ENCODE measurements at regions not wholly inside any gene's neighbourhood (a gene's known extent, or its start where the extent isn't known, plus 50 kb on each side); places are given as distances from the start of the nearest gene placed in this dataset.

DNA sequence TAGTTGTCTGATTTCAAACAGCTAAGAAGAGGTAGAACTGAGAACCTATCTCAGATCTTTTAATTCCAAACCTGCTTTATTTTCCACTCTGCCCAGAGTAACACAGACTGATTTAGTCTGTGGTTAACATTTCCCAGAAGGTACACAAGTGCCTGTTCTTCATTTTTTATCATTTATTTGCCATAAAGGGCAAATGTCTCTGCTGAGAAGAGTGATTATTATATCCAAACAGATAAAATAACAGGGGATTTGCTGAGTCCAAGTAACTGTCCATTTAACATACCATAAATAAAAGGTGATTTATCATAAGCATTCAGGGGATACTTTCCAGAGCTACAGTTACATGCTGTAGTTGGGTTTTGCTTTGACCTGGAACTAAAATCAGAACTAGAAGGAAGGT is 617.7 kb downstream of the MBD2 start:
- Histone ChIP-seq H3K9me3 (no peaks in the 10 kb centered on the region), H3K36me3 (no peaks in the 10 kb centered on the region), H3K27ac (no peak overlapping the region), H3K4me3 (no peak overlapping the region), H3K27me3 (no peaks in the 10 kb centered on the region), H3K4me1 (no peaks in the 10 kb centered on the region)
- TF ChIP-seq EP300 (IDR thresholded peaks at IDR 0.05) (no peak), POLR2AphosphoS5 (IDR thresholded peaks at IDR 0.05) (no peak), POLR2A (IDR thresholded peaks at IDR 0.05) (no peak)
- TF ChIP-seq, protein P1, sequence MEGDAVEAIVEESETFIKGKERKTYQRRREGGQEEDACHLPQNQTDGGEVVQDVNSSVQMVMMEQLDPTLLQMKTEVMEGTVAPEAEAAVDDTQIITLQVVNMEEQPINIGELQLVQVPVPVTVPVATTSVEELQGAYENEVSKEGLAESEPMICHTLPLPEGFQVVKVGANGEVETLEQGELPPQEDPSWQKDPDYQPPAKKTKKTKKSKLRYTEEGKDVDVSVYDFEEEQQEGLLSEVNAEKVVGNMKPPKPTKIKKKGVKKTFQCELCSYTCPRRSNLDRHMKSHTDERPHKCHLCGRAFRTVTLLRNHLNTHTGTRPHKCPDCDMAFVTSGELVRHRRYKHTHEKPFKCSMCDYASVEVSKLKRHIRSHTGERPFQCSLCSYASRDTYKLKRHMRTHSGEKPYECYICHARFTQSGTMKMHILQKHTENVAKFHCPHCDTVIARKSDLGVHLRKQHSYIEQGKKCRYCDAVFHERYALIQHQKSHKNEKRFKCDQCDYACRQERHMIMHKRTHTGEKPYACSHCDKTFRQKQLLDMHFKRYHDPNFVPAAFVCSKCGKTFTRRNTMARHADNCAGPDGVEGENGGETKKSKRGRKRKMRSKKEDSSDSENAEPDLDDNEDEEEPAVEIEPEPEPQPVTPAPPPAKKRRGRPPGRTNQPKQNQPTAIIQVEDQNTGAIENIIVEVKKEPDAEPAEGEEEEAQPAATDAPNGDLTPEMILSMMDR (IDR thresholded peaks at IDR 0.05), result no peak
- DNase-seq (ENCODE audit: low spot score in 2 of 2), result no peak

DNA sequence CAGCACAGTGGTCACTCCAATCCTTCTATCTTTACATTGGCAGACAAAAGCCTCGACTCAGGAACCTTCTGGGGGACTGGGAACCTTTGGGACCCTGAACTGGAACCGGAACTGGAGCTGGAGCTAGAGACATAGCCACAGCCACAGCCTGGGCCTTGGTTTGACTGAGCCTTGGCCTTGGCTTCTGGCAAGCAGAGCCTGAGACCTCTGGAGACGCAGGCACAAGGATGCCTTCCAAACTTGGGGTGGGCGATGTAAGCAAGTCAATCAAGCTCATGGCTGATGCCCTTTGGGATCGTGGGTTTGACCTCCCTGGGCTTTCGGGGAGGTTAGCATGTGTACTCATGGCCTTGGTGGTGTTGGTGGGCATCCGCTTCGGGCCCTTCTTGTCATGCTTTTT is 619.3 kb downstream of the MBD2 start:
- no peak for DNase-seq (ENCODE audit: low spot score in 2 of 2)
- TF ChIP-seq, protein P1 (IDR thresholded peaks at IDR 0.05), result no peak
- no peak for TF ChIP-seq POLR2A (IDR thresholded peaks at IDR 0.05)
- TF ChIP-seq EP300 (IDR thresholded peaks at IDR 0.05), result no peak
- WGBS, result 89% methylated on average over 8 of the region's 8 CpGs
- Histone ChIP-seq H3K36me3 (no peaks in the 10 kb centered on the region), H3K4me3 (no peak overlapping the region), H3K9me3 (no peaks in the 10 kb centered on the region), H3K4me1 (no peaks in the 10 kb centered on the region), H3K27ac (no peak overlapping the region), H3K27me3 (no peaks in the 10 kb centered on the region)

DNA sequence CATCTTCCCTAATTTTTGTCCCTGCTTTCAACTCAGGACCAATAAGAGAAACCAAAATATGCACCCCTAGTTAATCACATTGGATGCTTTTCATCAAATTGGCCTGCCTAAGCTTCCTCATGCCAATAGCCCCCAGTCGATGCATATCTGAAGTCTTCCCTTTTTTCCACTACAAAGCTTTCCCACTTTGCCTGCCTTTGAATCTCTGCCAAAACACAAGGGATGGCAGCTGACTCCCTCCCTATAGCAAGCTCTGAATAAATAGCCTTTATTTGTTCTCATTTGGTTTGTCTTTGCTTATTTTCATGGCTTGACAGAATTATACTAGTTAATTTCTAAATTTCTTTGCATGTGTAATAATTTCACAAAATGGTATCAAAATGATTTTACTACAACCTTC is 621.2 kb downstream of the MBD2 start:
- DNase-seq (ENCODE audit: low spot score in 2 of 2), result no peak
- 9% methylated on average over 1 of the region's 1 CpG for WGBS
- TF ChIP-seq EP300 (IDR thresholded peaks at IDR 0.05) (no peak), POLR2AphosphoS5 (IDR thresholded peaks at IDR 0.05) (no peak), POLR2A (IDR thresholded peaks at IDR 0.05) (no peak)
- TF ChIP-seq, protein P1 (IDR thresholded peaks at IDR 0.05), result no peak
- Histone ChIP-seq H3K4me1 (no peaks in the 10 kb centered on the region), H3K27me3 (no peaks in the 10 kb centered on the region), H3K36me3 (no peaks in the 10 kb centered on the region), H3K9me3 (no peaks in the 10 kb centered on the region), H3K4me3 (no peak overlapping the region), H3K27ac (no peak overlapping the region)

DNA sequence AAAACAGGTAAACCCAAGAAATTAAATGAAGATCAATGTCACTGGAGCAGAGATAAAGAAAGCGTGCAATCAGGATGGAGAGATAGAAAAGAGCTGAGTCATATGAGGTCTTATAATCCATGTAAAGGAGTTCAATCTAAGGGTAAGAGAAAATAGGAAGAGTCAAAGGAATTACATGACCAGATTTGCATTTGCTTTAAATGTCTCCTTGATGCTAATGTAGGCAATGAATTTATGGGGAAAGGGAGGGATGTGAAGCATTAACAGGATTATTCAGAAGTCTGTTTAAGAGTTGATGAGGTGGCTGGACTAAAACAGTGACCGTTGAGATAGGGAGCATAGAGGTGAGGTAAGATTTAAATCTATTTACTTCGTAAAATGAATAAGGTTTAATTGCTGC is 623.1 kb downstream of the MBD2 start:
- no peak overlapping the region for H3K4me3 ChIP-seq
- no peaks in the 10 kb centered on the region for H3K27me3 ChIP-seq
- TF ChIP-seq, protein P1 (IDR thresholded peaks at IDR 0.05), result no peak
- H3K4me1 ChIP-seq, result no peaks in the 10 kb centered on the region
- no peak for DNase-seq (ENCODE audit: low spot score in 2 of 2)
- no peaks in the 10 kb centered on the region for H3K9me3 ChIP-seq
- H3K36me3 ChIP-seq, result no peaks in the 10 kb centered on the region
- 83% methylated on average over 3 of the region's 3 CpGs for WGBS
- H3K27ac ChIP-seq, result no peak overlapping the region

DNA sequence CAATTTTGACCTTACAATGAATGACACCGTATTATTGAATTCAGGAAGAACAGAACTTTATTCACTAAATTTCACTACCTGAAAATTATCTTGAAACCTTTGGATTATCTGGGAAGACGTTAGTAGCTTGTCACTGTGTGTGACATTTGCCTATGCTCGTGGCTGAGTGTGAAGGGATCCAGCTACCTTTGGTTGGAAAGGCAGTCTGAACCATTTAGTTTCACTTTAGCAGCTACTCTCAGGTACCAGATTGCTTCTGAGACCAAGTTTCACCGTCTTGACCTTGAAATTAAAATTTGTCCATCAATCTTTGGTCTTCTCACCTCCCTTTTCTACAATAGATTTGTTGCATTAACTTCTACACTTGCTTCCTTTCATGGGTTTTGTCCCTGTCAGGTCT is 637.5 kb downstream of the MBD2 start:
- Histone ChIP-seq H3K27me3 (no peaks in the 10 kb centered on the region), H3K9me3 (no peaks in the 10 kb centered on the region), H3K4me1 (no peaks in the 10 kb centered on the region), H3K27ac (no peak overlapping the region), H3K36me3 (no peaks in the 10 kb centered on the region), H3K4me3 (no peak overlapping the region)
- TF ChIP-seq, protein P1 (IDR thresholded peaks at IDR 0.05), result no peak
- no peak for TF ChIP-seq POLR2AphosphoS5 (IDR thresholded peaks at IDR 0.05)
- DNase-seq (ENCODE audit: low spot score in 2 of 2), result no peak
- 76% methylated on average over 4 of the region's 4 CpGs for WGBS
